RWPE2 (cell line): ENCODE measurements at regions not wholly inside any gene's neighbourhood (a gene's known extent, or its start where the extent isn't known, plus 50 kb on each side); places are given as distances from the start of the nearest gene placed in this dataset.

Source experiments
- ATAC-seq: fragments of 200-7000 bp; cut with Tn5 transposase; 3 replicates; pipeline ENCODE4 v1.9.1; 2021; ENCODE audit warnings: low read depth
- DNase-seq: peaks from one replicate; pipeline ENCODE4 v3.0.0-alpha.2; 2020; ENCODE audit warnings: low spot score
- H3K27ac ChIP-seq: fragments of 450-650 bp; 2 replicates; pipeline ENCODE4 v1.5.1; 2017; ENCODE audit warnings: mild to moderate bottlenecking; ENCODE audit not compliant: poor library complexity, severe bottlenecking
- H3K27me3 ChIP-seq: fragments of 250-450 bp; sonication (Bioruptor Pico); 2 replicates; pipeline ENCODE4 v1.5.1; 2021; ENCODE audit warnings: mild to moderate bottlenecking, moderate library complexity; ENCODE audit not compliant: insufficient read depth, poor library complexity, severe bottlenecking
- H3K36me3 ChIP-seq: fragments of 250-450 bp; sonication (Bioruptor Pico); 2 replicates; pipeline ENCODE4 v1.5.1; 2020; ENCODE audit warnings: low read depth, mild to moderate bottlenecking, moderate library complexity
- H3K4me1 ChIP-seq: fragments of 250-450 bp; sonication (Bioruptor Pico); 2 replicates; pipeline ENCODE4 v1.5.1; 2021; ENCODE audit warnings: mild to moderate bottlenecking, moderate library complexity; ENCODE audit not compliant: insufficient read depth, poor library complexity, severe bottlenecking
- H3K4me3 ChIP-seq: fragments of 250-450 bp; sonication (Bioruptor Pico); 2 replicates; pipeline ENCODE4 v1.5.1; 2021; ENCODE audit warnings: mild to moderate bottlenecking, moderate library complexity; ENCODE audit not compliant: severe bottlenecking
- H3K9me3 ChIP-seq: fragments of 250-450 bp; sonication (Bioruptor Pico); 2 replicates; pipeline ENCODE4 v1.5.1; 2021; ENCODE audit warnings: mild to moderate bottlenecking, moderate library complexity; ENCODE audit not compliant: severe bottlenecking
- CTCF ChIP-seq: fragments of 450-650 bp; IDR thresholded peaks from one replicate; pipeline ENCODE4 v1.5.1; 2017; ENCODE audit warnings: mild to moderate bottlenecking, moderate library complexity; ENCODE audit not compliant: poor library complexity, severe bottlenecking

- ATAC-seq (no peak), DNase-seq (no peak)
- no peak for TF ChIP-seq CTCF
- H3K27ac ChIP-seq: no peak overlapping the region
- no peak overlapping the region for H3K4me3 ChIP-seq
- H3K27me3 ChIP-seq: no peaks in the 10 kb centered on the region
- no peaks in the 10 kb centered on the region for H3K9me3 ChIP-seq
- no peaks in the 10 kb centered on the region for H3K4me1 ChIP-seq
- no peaks in the 10 kb centered on the region for H3K36me3 ChIP-seq
These were observed 794.8 kb upstream of the LCORL start for GRCh38 chr4:18816228-18816895.

- Histone ChIP-seq H3K27me3 (no peaks in the 10 kb centered on the region), H3K36me3 (no peaks in the 10 kb centered on the region), H3K9me3 (no peaks in the 10 kb centered on the region), H3K27ac (no peak overlapping the region), H3K4me1 (no peaks in the 10 kb centered on the region), H3K4me3 (no peak overlapping the region)
- no peak for DNase-seq
- ATAC-seq: no peak
- peak; percentile 14 for TF ChIP-seq CTCF
These were observed 794.2 kb upstream of the LCORL start for GRCh38 chr4:18815779-18816173.

- ATAC-seq (no peak), DNase-seq (no peak)
- Histone ChIP-seq H3K36me3 (no peaks in the 10 kb centered on the region), H3K27me3 (no peaks in the 10 kb centered on the region), H3K4me1 (no peaks in the 10 kb centered on the region), H3K27ac (no peak overlapping the region), H3K9me3 (no peaks in the 10 kb centered on the region), H3K4me3 (no peak overlapping the region)
- no peak for TF ChIP-seq CTCF
These were observed 793.7 kb upstream of the LCORL start for GRCh38 chr4:18815081-18815778.

- ATAC-seq (no peak), DNase-seq (no peak)
- no peak for TF ChIP-seq CTCF
These were observed 792.2 kb upstream of the LCORL start for GRCh38 chr4:18813771-18814170.

GRCh38 chr4:18813055-18813454, 791.5 kb upstream of the LCORL start:
- Histone ChIP-seq H3K4me3 (no peak overlapping the region), H3K27me3 (no peaks in the 10 kb centered on the region), H3K9me3 (no peaks in the 10 kb centered on the region), H3K4me1 (no peaks in the 10 kb centered on the region), H3K27ac (no peak overlapping the region), H3K36me3 (no peaks in the 10 kb centered on the region)
- ATAC-seq (no peak), DNase-seq (no peak)
- TF ChIP-seq CTCF: no peak

More at GRCh38 chr4:18813771-18814170, 792.2 kb upstream of the LCORL start:
- H3K27ac ChIP-seq: no peak overlapping the region
- H3K36me3 ChIP-seq: no peaks in the 10 kb centered on the region
- no peaks in the 10 kb centered on the region for H3K27me3 ChIP-seq
- no peak overlapping the region for H3K4me3 ChIP-seq
- no peaks in the 10 kb centered on the region for H3K9me3 ChIP-seq
- H3K4me1 ChIP-seq: no peaks in the 10 kb centered on the region
